DMS114 treated with DMSO at 0.1 percent for 48 hours (cell line): ENCODE measurements at regions not wholly inside any gene's neighbourhood (a gene's known extent, or its start where the extent isn't known, plus 50 kb on each side); places are given as distances from the start of the nearest gene placed in this dataset.

Source experiments
- DNase-seq: peaks from one replicate; lab custom pipeline; 2025; ENCODE audit not compliant: unreplicated experiment; lab: John Stamatoyannopoulos, UW

GRCh38 chr10:129390147-129390546 lies 76.9 kb upstream of the MGMT start:
- no peak for DNase-seq

GRCh38 chr10:129390726-129391125 lies 76.3 kb upstream of the MGMT start:
- no peak for DNase-seq

GRCh38 chr10:129391464-129391863 lies 75.6 kb upstream of the MGMT start:
- no peak for DNase-seq

- DNase-seq, result no peak
Measured at GRCh38 chr10:129392855-129393254, 74.2 kb upstream of the MGMT start.

- no peak for DNase-seq
Measured at GRCh38 chr10:129393812-129394211, 73.2 kb upstream of the MGMT start.

GRCh38 chr10:129394518-129395328 lies 72.3 kb upstream of the MGMT start:
- no peak for DNase-seq

- DNase-seq, result no peak
Measured at GRCh38 chr10:129396021-129396722, 70.9 kb upstream of the MGMT start.

GRCh38 chr10:129397198-129397974 lies 69.7 kb upstream of the MGMT start:
- no peak for DNase-seq

- no peak for DNase-seq
Measured at GRCh38 chr10:129398711-129399141, 68.3 kb upstream of the MGMT start.

GRCh38 chr10:129400426-129400825 lies 66.6 kb upstream of the MGMT start:
- no peak for DNase-seq

- no peak for DNase-seq
Measured at GRCh38 chr10:129402459-129402858, 64.6 kb upstream of the MGMT start.

- DNase-seq, result no peak
Measured at GRCh38 chr10:129404091-129404490, 63.0 kb upstream of the MGMT start.

GRCh38 chr10:129405389-129405788 lies 61.7 kb upstream of the MGMT start:
- DNase-seq, result no peak

- no peak for DNase-seq
Measured at GRCh38 chr10:129410688-129411392, 56.2 kb upstream of the MGMT start.

- DNase-seq, result no peak
Measured at GRCh38 chr10:129411393-129411705, 55.7 kb upstream of the MGMT start.

GRCh38 chr10:129411772-129412171 lies 55.3 kb upstream of the MGMT start:
- DNase-seq, result no peak

- DNase-seq, result no peak
Measured at GRCh38 chr10:129413024-129413423, 54.0 kb upstream of the MGMT start.

GRCh38 chr10:129415215-129416140 lies 51.6 kb upstream of the MGMT start:
- DNase-seq, result no peak

GRCh38 chr10:129416155-129416554 lies 50.9 kb upstream of the MGMT start:
- no peak for DNase-seq
